HepG2 (cell line): ENCODE measurements at regions not wholly inside any gene's neighbourhood (a gene's known extent, or its start where the extent isn't known, plus 50 kb on each side); places are given as distances from the start of the nearest gene placed in this dataset.

Source experiments
- ATAC-seq: fragments of 200-7000 bp; cut with Tn5 transposase; 3 replicates; pipeline ENCODE4 v1.9.1; 2020; ENCODE audit warnings: mild to moderate bottlenecking, moderate library complexity
- BruUV-seq: library from RNA; stranded (reverse); fragments of 400-500 nt; replicated peaks from 2 replicates; lab custom pipeline; 2021; lab: Mats Ljungman, UMichigan
- CTCF ChIA-PET: fragments of 300-600 bp; formaldehyde crosslinking; extraction: SDS; loops from one replicate; lab custom pipeline; 2021; ENCODE audit warnings: low total read pairs, inconsistent platforms, low intra/inter-chr PET ratio; lab: Yijun Ruan, JAX
- POLR2A ChIA-PET: fragments of 350-600 bp; sonication (Branson Sonifier 250); formaldehyde crosslinking; loops from one replicate; lab custom pipeline; 2020; ENCODE audit warnings: antibody characterized with exemption, inconsistent platforms; lab: Yijun Ruan, JAX
- DNase-seq: peaks from one replicate; pipeline ENCODE4 v3.0.0-alpha.2; 2015; ENCODE audit warnings: low spot score
- FAIRE-seq: peaks from 3 replicates; lab custom pipeline; 2011; peaks lifted over from hg19 to GRCh38; lab: Jason Lieb, UNC
- H2AFZ ChIP-seq: one replicate; pipeline ENCODE4 v1.6.1; 2011; ENCODE audit warnings: low read length, inconsistent platforms
- H3K27ac ChIP-seq: fragments of 300-600 bp; 3 replicates; pipeline ENCODE4 v1.8.0; 2011; ENCODE audit warnings: mixed run types, mild to moderate bottlenecking, mixed read lengths, low read length, inconsistent platforms; ENCODE audit not compliant: insufficient read depth; ENCODE audit errors: extremely low read length
- H3K27me3 ChIP-seq, 2 experiments: fragments of 200-600 bp in 1 of 2; 2 replicates in 1 of 2; 3 replicates in 1 of 2; pipeline versions ENCODE4 v1.6.0 to v1.8.0; 2011; ENCODE audit warnings: low read length in 2 of 2, mild to moderate bottlenecking in 2 of 2, moderate library complexity in 2 of 2, inconsistent platforms in 1 of 2; ENCODE audit not compliant: insufficient read depth in 2 of 2, control insufficient read depth in 1 of 2
- H3K36me3 ChIP-seq, 2 experiments: fragments of 200-600 bp in 1 of 2; replicated peaks in 1 of 2; 2 replicates in 1 of 2; 3 replicates in 1 of 2; pipeline versions ENCODE4 v1.5.1 to v1.8.0; 2011; ENCODE audit warnings: low read length in 2 of 2, inconsistent platforms in 1 of 2; ENCODE audit not compliant: insufficient read depth in 2 of 2, control insufficient read depth in 1 of 2
- H3K4me1 ChIP-seq: 2 replicates; pipeline ENCODE4 v1.5.1; 2012; ENCODE audit warnings: low read length, inconsistent platforms; ENCODE audit not compliant: insufficient read depth
- H3K4me2 ChIP-seq: 2 replicates; pipeline ENCODE4 v1.6.0; 2011; ENCODE audit warnings: low read depth, low read length, inconsistent platforms
- H3K4me3 ChIP-seq, 3 experiments: fragments of 200-600 bp in 1 of 3; sonication (generic), shearing (Covaris generic) in 1 of 3; replicated peaks in 1 of 3; 2 replicates each; pipeline ENCODE4 v1.5.1; 2011 to 2016; ENCODE audit warnings: low read length in 3 of 3, inconsistent platforms in 2 of 3, low read depth in 2 of 3, mild to moderate bottlenecking in 2 of 3, control low read depth in 1 of 3, mixed read lengths in 1 of 3; ENCODE audit not compliant: insufficient read depth in 1 of 3
- H3K79me2 ChIP-seq: one replicate; pipeline ENCODE4 v1.6.1; 2011; ENCODE audit warnings: low read length, inconsistent platforms; ENCODE audit not compliant: insufficient read depth
- H3K9ac ChIP-seq: 2 replicates; pipeline ENCODE4 v1.6.0; 2011; ENCODE audit warnings: mild to moderate bottlenecking, low read depth, low read length, inconsistent platforms; ENCODE audit not compliant: insufficient read depth
- H3K9me3 ChIP-seq: 2 replicates; pipeline ENCODE4 v1.5.1; 2012; ENCODE audit warnings: mild to moderate bottlenecking, low read length
- H4K20me1 ChIP-seq: 2 replicates; pipeline ENCODE4 v1.6.0; 2011; ENCODE audit warnings: inconsistent platforms, mild to moderate bottlenecking, low read length, moderate library complexity; ENCODE audit not compliant: insufficient read depth
- ADNP ChIP-seq: sonication (generic); formaldehyde crosslinking; IDR thresholded peaks from 2 replicates; pipeline ENCODE4 v1.4.0; 2020; ENCODE audit warnings: missing genetic modification reagents
- ELF1 ChIP-seq: sonication (generic); formaldehyde crosslinking; IDR thresholded peaks from 2 replicates; pipeline ENCODE4 v1.4.0; 2020; ENCODE audit warnings: missing genetic modification reagents
- GATAD2A ChIP-seq: IDR thresholded peaks from 2 replicates; pipeline ENCODE4 v1.6.1; 2016
- HOXA5 ChIP-seq: sonication (generic); formaldehyde crosslinking; IDR thresholded peaks from 2 replicates; pipeline ENCODE4 v1.4.0; 2020; ENCODE audit warnings: missing genetic modification reagents
- IKZF1 ChIP-seq: fragments of 450-650 bp; IDR thresholded peaks from 2 replicates; pipeline ENCODE4 v1.7.1; 2016
- KAT2B ChIP-seq: fragments of 150-350 bp; IDR thresholded peaks from 2 replicates; pipeline ENCODE4 v1.6.1; 2014; ENCODE audit warnings: low read depth, low read length, borderline replicate concordance
- LCORL ChIP-seq, 2 experiments: fragments of 450-650 bp in 1 of 2; sonication (generic) in 1 of 2; formaldehyde crosslinking in 1 of 2; IDR thresholded peaks; 2 replicates each; pipeline versions ENCODE4 v1.5.0 to v1.6.1; 2017 to 2020; ENCODE audit warnings: antibody characterized with exemption in 1 of 2, missing genetic modification reagents in 1 of 2
- MBD4 ChIP-seq: IDR thresholded peaks from 2 replicates; pipeline ENCODE4 v1.6.1; 2012; ENCODE audit warnings: low read length, inconsistent platforms, borderline replicate concordance
- NR2F2 ChIP-seq: IDR thresholded peaks from 2 replicates; pipeline ENCODE4 v1.6.1; 2012; ENCODE audit warnings: low read depth, inconsistent platforms, borderline replicate concordance
- PHF5A ChIP-seq: IDR thresholded peaks from one replicate; pipeline ENCODE4 v1.6.1; 2018; ENCODE audit warnings: low read depth, missing genetic modification reagents; ENCODE audit not compliant: unreplicated experiment
- POLR2A ChIP-seq, 2 experiments: IDR thresholded peaks; 2 replicates each; pipeline ENCODE4 v1.6.1; 2011; ENCODE audit warnings: low read depth in 2 of 2, low read length in 2 of 2, mild to moderate bottlenecking in 1 of 2, moderate library complexity in 1 of 2; ENCODE audit not compliant: insufficient read depth in 1 of 2
- RNF2 ChIP-seq: fragments of 450-650 bp; conservative IDR thresholded peaks from 2 replicates; pipeline ENCODE4 v1.6.1; 2016; ENCODE audit warnings: low read depth
- SPEN ChIP-seq: sonication (generic); formaldehyde crosslinking; IDR thresholded peaks from 2 replicates; pipeline ENCODE4 v1.5.1; 2020; ENCODE audit warnings: low read depth, mild to moderate bottlenecking, missing genetic modification reagents
- ZNF276 ChIP-seq: sonication (generic); formaldehyde crosslinking; IDR thresholded peaks from 2 replicates; pipeline ENCODE4 v1.4.0; 2020; ENCODE audit warnings: mild to moderate bottlenecking, low read depth, missing genetic modification reagents
- ZNF484 ChIP-seq: sonication (generic); formaldehyde crosslinking; IDR thresholded peaks from 2 replicates; pipeline ENCODE4 v1.5.1; 2020; ENCODE audit warnings: mild to moderate bottlenecking, low read depth, missing genetic modification reagents, borderline replicate concordance
- ZNF674 ChIP-seq: sonication (generic); formaldehyde crosslinking; IDR thresholded peaks from 2 replicates; pipeline ENCODE4 v1.5.0; 2020; ENCODE audit warnings: low read depth, mild to moderate bottlenecking, missing genetic modification reagents
- ZNF768 ChIP-seq: sonication (generic); formaldehyde crosslinking; IDR thresholded peaks from 2 replicates; pipeline ENCODE4 v1.4.0; 2020; ENCODE audit warnings: missing genetic modification reagents
- in situ Hi-C: cut with HindIII; loops from 2 replicates; pipeline ENCODE4 v1.10.0; 2017; ENCODE audit warnings: low pct_unique_long_range_greater_than_20kb; ENCODE audit not compliant: extremely low pct_ligation_motif_present
- intact Hi-C: fragments of 100-400 bp; cut with micrococcal nuclease; formaldehyde crosslinking; loops from one replicate; pipeline ENCODE4 v1.10.0; 2022; ENCODE audit not compliant: unreplicated experiment
- TF ChIP-seq, protein P1 (sequence below): sonication (generic); formaldehyde crosslinking; conservative IDR thresholded peaks from 2 replicates; pipeline ENCODE4 v1.8.1; 2023; ENCODE audit warnings: missing genetic modification reagents

DNA sequence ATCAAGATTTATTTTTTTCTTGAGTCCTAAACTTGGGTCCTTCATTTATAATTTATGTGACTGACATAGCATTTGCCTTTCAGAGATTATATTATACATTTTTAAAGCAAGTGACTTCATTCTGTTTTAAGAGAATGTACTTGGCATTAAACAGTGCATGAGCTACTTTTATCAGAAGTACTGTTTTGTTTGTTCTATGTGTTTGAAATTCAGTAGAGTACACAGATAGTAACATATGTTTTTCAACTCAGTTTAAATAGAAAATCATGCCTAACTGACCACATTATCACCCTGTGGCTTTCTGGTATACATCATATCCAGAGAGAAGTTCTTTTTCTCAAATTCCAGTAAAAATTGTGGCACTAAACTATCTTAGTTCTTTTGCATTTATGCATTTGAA is 335.3 kb upstream of the CDH18 start:
- no peak overlapping the region for H3K4me2 ChIP-seq
- H3K9me3 ChIP-seq, result no peaks in the 10 kb centered on the region
- no peak overlapping the region for H2AFZ ChIP-seq
- in situ Hi-C loops (no loop called here), intact Hi-C loops (no loop called here)
- TF ChIP-seq ZNF276, result no peak
- no peak for TF ChIP-seq IKZF1
- no peak for TF ChIP-seq MBD4
- no peak for TF ChIP-seq LCORL (IDR thresholded peaks at IDR 0.05)
- TF ChIP-seq LCORL (CRISPR knock-in tag; IDR thresholded peaks at IDR 0.05), result no peak
- DNase-seq, result no peak
- FAIRE-seq, result no peak
- H3K27ac ChIP-seq, result no peak overlapping the region
- H3K4me1 ChIP-seq, result no peaks in the 10 kb centered on the region
- no peak overlapping the region for H3K4me3 ChIP-seq
- no peak for ATAC-seq
- CTCF ChIA-PET, result no interaction called here
- H4K20me1 ChIP-seq, result no peaks in the 10 kb centered on the region
- H3K79me2 ChIP-seq, result no peaks in the 10 kb centered on the region
- POLR2A ChIA-PET, result no interaction called here
- no peak overlapping the region for H3K9ac ChIP-seq
- BruUV-seq, result no TSS peak
- no peaks in the 10 kb centered on the region for H3K36me3 ChIP-seq
- no peaks in the 10 kb centered on the region for H3K27me3 ChIP-seq

DNA sequence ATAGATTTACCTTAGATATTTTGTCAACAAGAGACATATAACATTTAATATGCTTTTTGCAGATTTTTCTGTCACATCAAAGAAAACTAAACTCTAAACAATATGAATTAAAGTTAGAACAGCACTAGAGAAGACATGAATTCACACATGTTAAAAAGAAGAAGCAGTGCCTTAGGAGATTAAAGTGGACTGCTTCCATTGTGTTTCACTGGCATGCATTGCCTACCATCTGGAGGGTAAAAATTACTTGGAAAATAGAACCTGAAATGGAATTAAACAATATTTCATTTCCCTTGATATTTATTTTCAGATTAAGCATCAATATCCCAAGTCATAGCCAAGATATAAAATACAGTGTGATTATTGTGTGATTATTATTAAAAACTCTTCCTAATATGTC is 319.4 kb upstream of the CDH18 start:
- H3K4me3 ChIP-seq, result no peak overlapping the region
- H4K20me1 ChIP-seq, result no peaks in the 10 kb centered on the region
- no peaks in the 10 kb centered on the region for H3K79me2 ChIP-seq
- CTCF ChIA-PET, result no interaction called here
- no peak overlapping the region for H2AFZ ChIP-seq
- H3K27me3 ChIP-seq, result no peaks in the 10 kb centered on the region; a peak in 1 of 5 replicates
- no peaks in the 10 kb centered on the region for H3K4me1 ChIP-seq
- H3K36me3 ChIP-seq, result no peaks in the 10 kb centered on the region
- H3K4me2 ChIP-seq, result no peak overlapping the region
- no peak overlapping the region for H3K9ac ChIP-seq
- ATAC-seq (no peak), DNase-seq (no peak), FAIRE-seq (no peak)
- in situ Hi-C loops, result no loop called here
- TF ChIP-seq, protein P1, sequence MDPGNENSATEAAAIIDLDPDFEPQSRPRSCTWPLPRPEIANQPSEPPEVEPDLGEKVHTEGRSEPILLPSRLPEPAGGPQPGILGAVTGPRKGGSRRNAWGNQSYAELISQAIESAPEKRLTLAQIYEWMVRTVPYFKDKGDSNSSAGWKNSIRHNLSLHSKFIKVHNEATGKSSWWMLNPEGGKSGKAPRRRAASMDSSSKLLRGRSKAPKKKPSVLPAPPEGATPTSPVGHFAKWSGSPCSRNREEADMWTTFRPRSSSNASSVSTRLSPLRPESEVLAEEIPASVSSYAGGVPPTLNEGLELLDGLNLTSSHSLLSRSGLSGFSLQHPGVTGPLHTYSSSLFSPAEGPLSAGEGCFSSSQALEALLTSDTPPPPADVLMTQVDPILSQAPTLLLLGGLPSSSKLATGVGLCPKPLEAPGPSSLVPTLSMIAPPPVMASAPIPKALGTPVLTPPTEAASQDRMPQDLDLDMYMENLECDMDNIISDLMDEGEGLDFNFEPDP, result no peak
- TF ChIP-seq ZNF674 (CRISPR knock-in tag) (no peak), ELF1 (CRISPR knock-in tag) (no peak), ZNF484 (no peak), RNF2 (no peak), POLR2A (IDR thresholded peaks at IDR 0.05; ENCODE audit: insufficient read depth in 1 of 2, low read depth in 2 of 2, low read length in 2 of 2) (no peak), ADNP (CRISPR knock-in tag) (no peak), NR2F2 (no peak), ZNF768 (CRISPR knock-in tag) (no peak), KAT2B (no peak), SPEN (no peak), PHF5A (CRISPR knock-in tag) (no peak), GATAD2A (no peak), HOXA5 (no peak)
- TF ChIP-seq, all 625 proteins: peak for 0
- no peaks in the 10 kb centered on the region for H3K9me3 ChIP-seq
- no TSS peak for BruUV-seq
- no peak overlapping the region for H3K27ac ChIP-seq
- intact Hi-C loops, result no loop called here
- POLR2A ChIA-PET, result no interaction called here
